ENCODE measurements at regions not wholly inside any gene's neighbourhood (a gene's known extent, or its start where the extent isn't known, plus 50 kb on each side); places are given as distances from the start of the nearest gene placed in this dataset.
"Not testable (repeated sequence)": the region's sequence is repeated elsewhere in the genome, so short reads cannot be mapped to it uniquely, and the experiment has no call there.

DNA sequence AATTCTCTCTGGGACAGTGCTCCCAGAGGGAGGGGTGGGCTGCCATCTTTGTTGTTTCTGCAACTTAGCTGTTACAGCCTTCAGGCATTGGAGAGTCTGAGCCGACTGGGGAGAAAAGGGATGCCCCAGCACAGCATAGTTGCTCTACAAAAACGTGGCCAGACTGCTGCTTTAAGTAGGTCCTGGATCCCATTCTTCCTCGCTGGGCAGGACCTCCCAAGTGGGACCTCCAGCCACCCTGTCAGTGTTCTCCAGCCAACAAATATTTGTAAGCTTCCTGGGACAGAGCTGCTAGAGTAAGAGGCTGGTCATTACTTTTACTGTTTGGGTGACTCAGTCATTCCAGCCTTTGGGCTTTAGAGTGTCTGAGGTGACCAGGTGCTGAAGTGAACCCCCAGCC is 292.7 kb upstream of the NREP start:
- H3K36me3 ChIP-seq (ENCODE audit: insufficient read depth, low read length): no peaks in the 10 kb centered on the region
- no peak overlapping the region for H3K4me2 ChIP-seq (ENCODE audit: insufficient read depth, low read length)
- no peaks in the 10 kb centered on the region for H4K20me1 ChIP-seq (ENCODE audit: insufficient read depth, low read length)
- DNase-seq (ENCODE audit: insufficient read length, low spot score, missing footprints): no peak
- no peak overlapping the region for H3K27ac ChIP-seq (ENCODE audit: low read depth, low read length)
- H3K9me3 ChIP-seq (ENCODE audit: low read depth, low read length): peaks cover 2% of the 10 kb centered on the region
- H3K27me3 ChIP-seq (ENCODE audit: insufficient read depth, low read length): no peaks in the 10 kb centered on the region
- H3K4me1 ChIP-seq (ENCODE audit: insufficient read depth, low read length): peaks cover 3% of the 10 kb centered on the region
- no peak overlapping the region for H3K4me3 ChIP-seq (ENCODE audit: insufficient read depth, low read length)
- H3K79me2 ChIP-seq (ENCODE audit: insufficient read depth, low read length): no peaks in the 10 kb centered on the region
- TF ChIP-seq CTCF (IDR thresholded peaks at IDR 0.05; ENCODE audit: extremely low read depth, low read depth, low read length): no peak
- H2AFZ ChIP-seq (ENCODE audit: low read length): no peak overlapping the region

DNA sequence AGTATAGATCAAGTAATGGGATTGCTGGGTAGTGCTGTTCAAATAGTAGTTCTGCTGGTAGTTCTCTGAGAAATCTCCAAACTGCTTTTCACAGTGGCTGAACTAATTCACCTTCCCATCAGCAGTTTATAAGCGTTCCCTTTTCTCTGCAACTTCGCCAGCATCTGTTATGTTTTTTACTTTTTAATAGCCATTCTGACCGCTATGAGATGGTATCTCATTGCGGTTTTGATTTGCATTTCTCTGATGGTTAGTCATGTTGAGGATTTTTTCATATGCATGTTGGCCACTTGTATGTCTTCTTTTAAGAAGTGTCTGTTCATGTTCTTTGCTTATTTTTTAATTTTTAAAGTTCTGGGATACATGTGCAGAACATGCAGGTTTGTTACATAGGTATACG is 279.2 kb upstream of the NREP start:
- Histone ChIP-seq H3K79me2 (ENCODE audit: insufficient read depth, low read length) (no peaks in the 10 kb centered on the region), H2AFZ (ENCODE audit: low read length) (no peak overlapping the region), H3K4me2 (ENCODE audit: insufficient read depth, low read length) (no peak overlapping the region), H4K20me1 (ENCODE audit: insufficient read depth, low read length) (no peaks in the 10 kb centered on the region), H3K4me3 (ENCODE audit: insufficient read depth, low read length) (no peak overlapping the region), H3K9me3 (ENCODE audit: low read depth, low read length) (no peaks in the 10 kb centered on the region), H3K36me3 (ENCODE audit: insufficient read depth, low read length) (no peaks in the 10 kb centered on the region), H3K27me3 (ENCODE audit: insufficient read depth, low read length) (no peaks in the 10 kb centered on the region), H3K4me1 (ENCODE audit: insufficient read depth, low read length) (no peaks in the 10 kb centered on the region), H3K27ac (ENCODE audit: low read depth, low read length) (no peak overlapping the region)
- DNase-seq (ENCODE audit: insufficient read length, low spot score, missing footprints): no peak
- no peak for TF ChIP-seq CTCF (IDR thresholded peaks at IDR 0.05; ENCODE audit: extremely low read depth, low read depth, low read length)

- Histone ChIP-seq H2AFZ (ENCODE audit: low read length) (no peak overlapping the region), H3K9me3 (ENCODE audit: low read depth, low read length) (no peaks in the 10 kb centered on the region), H3K36me3 (ENCODE audit: insufficient read depth, low read length) (no peaks in the 10 kb centered on the region), H3K4me3 (ENCODE audit: insufficient read depth, low read length) (no peak overlapping the region), H3K27ac (ENCODE audit: low read depth, low read length) (no peak overlapping the region), H4K20me1 (ENCODE audit: insufficient read depth, low read length) (no peaks in the 10 kb centered on the region), H3K79me2 (ENCODE audit: insufficient read depth, low read length) (no peaks in the 10 kb centered on the region), H3K27me3 (ENCODE audit: insufficient read depth, low read length) (no peaks in the 10 kb centered on the region), H3K4me1 (ENCODE audit: insufficient read depth, low read length) (no peaks in the 10 kb centered on the region), H3K4me2 (ENCODE audit: insufficient read depth, low read length) (no peak overlapping the region)
- no peak for TF ChIP-seq CTCF (IDR thresholded peaks at IDR 0.05; ENCODE audit: extremely low read depth, low read depth, low read length)
- DNase-seq (ENCODE audit: insufficient read length, low spot score, missing footprints): no peak
Observed at GRCh38 chr5:112034421-112034979, 277.5 kb upstream of the NREP start.

DNA sequence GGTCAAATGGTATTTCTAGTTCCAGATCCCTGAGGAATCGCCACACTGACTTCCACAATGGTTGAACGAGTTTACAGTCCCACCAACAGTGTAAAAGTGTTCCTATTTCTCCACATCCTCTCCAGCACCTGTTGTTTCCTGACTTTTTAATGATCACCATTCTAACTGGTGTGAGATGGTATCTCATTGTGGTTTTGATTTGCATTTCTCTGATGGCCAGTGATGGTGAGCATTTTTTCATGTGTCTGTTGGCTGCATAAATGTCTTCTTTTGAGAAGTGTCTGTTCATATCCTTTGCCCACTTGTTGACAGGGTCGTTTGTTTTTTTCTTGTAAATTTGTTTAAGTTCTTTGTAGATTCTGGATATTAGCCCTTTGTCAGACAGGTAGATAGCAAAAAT is 269.9 kb upstream of the NREP start:
- not testable (repeated sequence) for H3K9me3 ChIP-seq (ENCODE audit: low read depth, low read length); DNase-seq (ENCODE audit: insufficient read length, low spot score, missing footprints); H3K27me3 ChIP-seq (ENCODE audit: insufficient read depth, low read length); H2AFZ ChIP-seq (ENCODE audit: low read length); H3K27ac ChIP-seq (ENCODE audit: low read depth, low read length); H3K79me2 ChIP-seq (ENCODE audit: insufficient read depth, low read length); H3K4me3 ChIP-seq (ENCODE audit: insufficient read depth, low read length); H3K36me3 ChIP-seq (ENCODE audit: insufficient read depth, low read length); H4K20me1 ChIP-seq (ENCODE audit: insufficient read depth, low read length); H3K4me2 ChIP-seq (ENCODE audit: insufficient read depth, low read length); H3K4me1 ChIP-seq (ENCODE audit: insufficient read depth, low read length)
